GM12872 (cell line): ENCODE measurements at regions not wholly inside any gene's neighbourhood (a gene's known extent, or its start where the extent isn't known, plus 50 kb on each side); places are given as distances from the start of the nearest gene placed in this dataset.

Source experiments
- TF ChIP-seq, protein P1 (sequence below): IDR thresholded peaks from 3 replicates; pipeline ENCODE4 v1.5.1; 2011; ENCODE audit warnings: low read depth, mild to moderate bottlenecking, low read length, moderate library complexity; ENCODE audit not compliant: insufficient read depth

DNA sequence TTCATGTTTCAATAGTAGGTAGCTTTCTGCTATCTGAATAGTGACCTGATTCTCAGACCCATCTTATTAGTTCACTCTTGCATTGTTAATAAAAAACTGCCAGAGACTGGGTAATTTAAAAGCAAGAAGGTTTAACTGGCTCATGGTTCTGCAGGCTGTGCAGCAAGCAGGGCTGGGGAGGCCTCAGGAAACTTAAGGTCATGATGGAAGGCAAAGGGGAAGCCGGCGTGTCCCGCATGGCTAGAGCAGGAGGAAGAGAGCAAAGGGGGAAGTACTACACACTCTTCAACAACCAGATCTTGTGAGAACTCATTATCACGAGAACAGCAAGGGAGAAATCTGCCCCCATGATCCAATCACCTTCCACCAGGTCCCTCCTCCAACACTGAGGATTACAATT lies 185.2 kb upstream of the PITRM1 start:
- TF ChIP-seq, protein P1, sequence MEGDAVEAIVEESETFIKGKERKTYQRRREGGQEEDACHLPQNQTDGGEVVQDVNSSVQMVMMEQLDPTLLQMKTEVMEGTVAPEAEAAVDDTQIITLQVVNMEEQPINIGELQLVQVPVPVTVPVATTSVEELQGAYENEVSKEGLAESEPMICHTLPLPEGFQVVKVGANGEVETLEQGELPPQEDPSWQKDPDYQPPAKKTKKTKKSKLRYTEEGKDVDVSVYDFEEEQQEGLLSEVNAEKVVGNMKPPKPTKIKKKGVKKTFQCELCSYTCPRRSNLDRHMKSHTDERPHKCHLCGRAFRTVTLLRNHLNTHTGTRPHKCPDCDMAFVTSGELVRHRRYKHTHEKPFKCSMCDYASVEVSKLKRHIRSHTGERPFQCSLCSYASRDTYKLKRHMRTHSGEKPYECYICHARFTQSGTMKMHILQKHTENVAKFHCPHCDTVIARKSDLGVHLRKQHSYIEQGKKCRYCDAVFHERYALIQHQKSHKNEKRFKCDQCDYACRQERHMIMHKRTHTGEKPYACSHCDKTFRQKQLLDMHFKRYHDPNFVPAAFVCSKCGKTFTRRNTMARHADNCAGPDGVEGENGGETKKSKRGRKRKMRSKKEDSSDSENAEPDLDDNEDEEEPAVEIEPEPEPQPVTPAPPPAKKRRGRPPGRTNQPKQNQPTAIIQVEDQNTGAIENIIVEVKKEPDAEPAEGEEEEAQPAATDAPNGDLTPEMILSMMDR, result no peak

DNA sequence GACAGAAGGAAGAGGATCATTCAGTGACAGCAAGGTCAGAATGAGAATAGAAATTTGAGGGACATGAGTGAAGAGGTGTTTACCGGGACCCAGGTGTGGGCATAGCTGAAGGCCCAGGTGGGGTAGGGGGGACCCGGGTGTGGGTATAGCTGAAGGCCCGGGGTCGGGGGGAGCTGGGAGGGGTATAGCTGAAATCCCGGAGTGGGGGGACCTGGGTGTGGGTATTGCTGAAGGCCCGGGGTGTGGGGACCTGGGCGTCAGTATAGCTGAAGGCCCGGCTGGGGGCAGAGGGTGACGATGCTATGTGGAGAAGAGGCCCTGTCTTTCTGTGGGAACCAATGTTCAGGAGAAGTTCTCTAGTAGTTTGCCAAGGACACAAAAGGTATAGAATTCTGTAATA lies 183.0 kb upstream of the PITRM1 start:
- TF ChIP-seq, protein P1, result no peak

DNA sequence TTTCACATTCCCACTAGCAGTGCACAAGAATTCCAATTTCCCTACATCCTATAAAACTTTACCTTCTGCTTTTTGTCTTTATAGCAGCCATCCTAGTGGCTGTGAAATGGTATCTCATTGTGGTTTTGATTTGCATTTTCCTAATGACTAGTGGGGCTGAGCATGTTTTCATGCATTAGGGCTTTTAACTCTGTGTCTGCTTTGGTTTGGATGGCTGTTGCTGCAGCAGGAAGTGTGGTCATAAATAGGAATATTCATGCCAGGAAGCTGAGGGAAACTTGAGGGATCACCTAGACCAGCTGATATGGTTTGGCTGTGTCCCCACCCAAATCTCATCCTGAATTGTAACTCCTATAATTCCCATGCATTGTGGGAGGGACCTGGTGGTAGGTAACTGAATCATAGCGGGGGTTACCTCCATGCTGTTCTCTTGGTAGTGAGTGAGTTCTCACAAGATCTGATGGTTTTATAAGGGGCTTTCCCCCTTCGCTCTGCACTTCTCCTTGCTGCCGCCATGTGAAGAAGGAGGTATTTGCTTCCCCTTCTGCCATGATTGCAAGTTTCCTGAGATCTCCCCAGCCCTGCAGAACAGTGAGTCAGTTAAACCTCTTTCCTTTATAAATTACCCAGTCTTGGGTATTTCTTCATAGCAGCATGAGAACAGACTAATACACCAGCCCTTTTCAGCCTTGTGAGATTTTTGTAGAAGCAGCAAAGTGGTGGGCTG lies 181.8 kb upstream of the PITRM1 start:
- TF ChIP-seq, protein P1, result no peak

DNA sequence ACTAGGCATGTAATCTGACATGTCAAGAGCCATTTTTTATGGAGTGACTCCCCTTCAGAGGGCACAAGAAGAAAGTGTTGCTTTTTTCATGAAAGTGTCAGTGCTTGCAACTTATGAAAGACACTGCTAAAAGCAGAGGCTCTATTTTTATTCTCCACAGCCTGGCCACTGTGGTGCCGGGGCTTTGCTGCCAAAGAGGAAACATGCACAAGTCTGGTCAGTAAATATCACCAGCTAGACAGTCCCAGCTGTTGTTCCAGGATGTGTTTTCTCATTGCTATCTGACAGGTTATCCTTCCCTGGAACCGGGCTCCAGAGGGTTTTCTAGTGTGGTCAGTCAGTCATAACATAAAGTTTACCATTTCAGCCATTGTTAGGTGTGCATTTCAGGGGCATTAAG lies 180.7 kb upstream of the PITRM1 start:
- TF ChIP-seq, protein P1, result no peak

DNA sequence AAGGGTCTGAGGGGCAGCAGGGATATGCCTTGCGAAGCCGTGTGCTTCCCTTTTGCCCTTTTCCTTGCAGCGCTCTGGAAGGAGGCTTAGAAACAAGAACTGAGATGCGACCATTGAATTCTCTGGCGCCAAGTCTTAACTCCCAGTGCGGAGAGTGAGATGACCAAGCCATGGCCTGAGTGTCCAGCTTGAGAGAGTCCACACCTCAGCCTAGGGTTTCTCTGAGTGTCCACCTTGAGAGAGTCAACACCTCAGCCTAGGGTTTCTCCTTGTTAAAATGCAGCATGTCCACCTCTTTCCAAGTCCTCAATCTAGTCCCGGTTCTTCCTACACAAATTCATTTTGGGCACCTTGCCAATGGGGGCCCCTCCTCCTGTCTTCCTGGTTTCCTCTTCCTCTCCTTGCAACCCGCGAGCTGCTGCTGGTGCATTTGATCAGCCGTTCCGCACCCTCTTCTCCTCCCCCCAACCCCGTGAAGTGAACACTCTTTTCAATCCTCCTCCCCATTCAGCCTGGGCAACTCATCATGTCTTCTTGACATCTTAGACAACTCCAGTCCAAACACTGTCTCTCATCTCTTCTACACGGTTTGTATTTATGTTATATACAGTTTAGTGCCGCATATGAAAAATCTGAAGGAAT lies 178.2 kb upstream of the PITRM1 start:
- TF ChIP-seq, protein P1, result no peak

DNA sequence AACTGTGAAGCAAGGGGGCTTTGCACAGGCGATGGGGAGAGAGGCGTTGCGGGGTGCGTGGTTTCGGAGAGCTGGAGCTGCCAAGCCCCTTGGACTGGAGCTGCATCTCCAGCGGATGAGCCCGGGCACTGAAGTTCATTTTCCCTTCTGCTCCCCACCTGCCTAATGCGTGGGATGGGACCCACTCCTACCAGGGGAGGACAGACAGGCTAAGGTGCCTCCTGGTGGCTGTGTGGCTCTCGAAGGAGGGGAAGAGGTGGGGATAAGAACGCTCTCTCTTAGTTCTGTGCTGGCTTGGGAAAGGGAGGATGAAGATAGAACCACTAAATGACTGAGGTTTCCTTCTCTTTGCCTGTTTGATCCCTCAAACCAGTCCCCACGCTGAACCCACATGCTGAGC lies 177.6 kb upstream of the PITRM1 start:
- TF ChIP-seq, protein P1, result no peak

DNA sequence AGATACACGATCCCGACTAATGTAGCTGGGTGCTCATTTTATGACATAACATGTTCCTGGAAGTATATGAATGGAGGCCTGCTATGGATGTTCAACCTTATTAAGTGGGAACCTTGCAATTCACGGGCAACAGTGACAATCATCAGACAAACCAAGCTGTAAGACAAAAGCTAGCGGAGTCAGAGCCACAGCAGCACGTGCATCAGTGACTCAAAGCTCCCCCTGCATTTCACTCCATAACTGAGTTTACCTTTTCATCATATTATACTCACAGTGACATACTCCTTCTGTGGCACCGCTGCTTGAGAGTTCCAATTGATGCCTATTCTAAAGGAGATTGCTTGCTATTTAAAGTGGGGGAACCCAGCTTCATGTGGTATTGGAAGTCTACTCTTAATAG lies 176.0 kb upstream of the PITRM1 start:
- TF ChIP-seq, protein P1, result no peak
